HG02981 (cell line): ENCODE measurements at regions not wholly inside any gene's neighbourhood (a gene's known extent, or its start where the extent isn't known, plus 50 kb on each side); places are given as distances from the start of the nearest gene placed in this dataset.

ENCODE experiments used
- ATAC-seq: cut with Tn5 transposase; IDR thresholded peaks from one replicate; pipeline ENCODE4 v1.9.1; 2021; ENCODE audit warnings: mild to moderate bottlenecking, moderate library complexity; ENCODE audit not compliant: unreplicated experiment

DNA sequence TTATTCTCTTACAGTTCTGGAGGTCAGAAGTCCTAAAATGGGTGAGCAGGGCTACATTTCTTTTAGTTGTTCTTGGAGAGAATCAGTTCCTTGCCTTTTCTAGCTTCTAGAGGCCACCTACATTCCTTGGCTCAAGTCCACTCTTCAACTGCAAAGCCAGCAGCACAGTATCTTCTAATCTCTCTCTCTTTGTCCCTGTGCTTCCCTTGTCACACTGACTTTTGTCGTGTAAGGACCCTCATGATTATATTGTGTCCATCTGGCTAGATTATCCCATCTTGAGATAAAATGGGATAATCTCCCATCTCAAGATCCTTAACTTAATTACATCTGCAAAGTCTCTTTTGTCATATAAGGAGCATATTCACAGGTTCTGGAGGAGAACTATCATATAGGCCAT is 359.0 kb downstream of the ADRA2A start:
- no peak for ATAC-seq

DNA sequence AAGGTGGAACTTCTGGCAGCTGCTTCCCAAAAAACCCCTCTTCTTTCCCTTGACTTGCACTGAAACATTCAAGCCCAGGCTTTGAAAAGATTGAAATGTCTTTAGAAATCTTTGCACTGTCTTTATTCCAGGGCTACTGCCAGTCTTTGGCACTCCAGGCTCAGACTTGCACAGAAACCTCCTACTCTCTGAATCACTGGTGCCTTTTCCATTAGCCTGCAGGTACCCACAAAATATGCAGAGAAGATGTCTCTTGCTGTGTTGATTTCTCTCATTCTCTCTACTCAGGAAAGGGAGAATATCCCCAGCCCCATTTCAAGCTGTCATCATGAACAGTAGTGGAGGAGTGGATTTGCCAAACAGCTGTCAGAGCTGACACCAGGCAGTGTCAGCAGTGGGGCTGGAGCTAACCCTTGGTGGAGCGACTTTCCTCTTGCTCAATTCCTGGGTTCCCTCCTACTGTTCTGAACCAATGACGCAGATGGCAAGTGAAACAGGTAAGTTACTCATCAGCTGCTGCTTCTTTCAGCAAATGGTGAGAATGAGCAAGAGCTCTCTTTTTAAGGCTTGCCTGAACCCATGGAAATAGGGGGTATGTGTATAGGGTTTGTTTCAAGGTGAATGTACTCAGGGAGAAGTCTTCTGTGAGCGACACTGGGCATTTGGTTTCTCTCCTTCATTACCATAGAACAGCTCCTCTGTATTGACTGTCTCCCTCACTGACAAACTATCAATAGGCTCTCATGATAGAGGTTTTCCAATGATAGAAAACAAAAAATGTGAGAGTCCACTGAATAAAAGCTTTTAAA is 362.4 kb downstream of the ADRA2A start:
- ATAC-seq: no peak

DNA sequence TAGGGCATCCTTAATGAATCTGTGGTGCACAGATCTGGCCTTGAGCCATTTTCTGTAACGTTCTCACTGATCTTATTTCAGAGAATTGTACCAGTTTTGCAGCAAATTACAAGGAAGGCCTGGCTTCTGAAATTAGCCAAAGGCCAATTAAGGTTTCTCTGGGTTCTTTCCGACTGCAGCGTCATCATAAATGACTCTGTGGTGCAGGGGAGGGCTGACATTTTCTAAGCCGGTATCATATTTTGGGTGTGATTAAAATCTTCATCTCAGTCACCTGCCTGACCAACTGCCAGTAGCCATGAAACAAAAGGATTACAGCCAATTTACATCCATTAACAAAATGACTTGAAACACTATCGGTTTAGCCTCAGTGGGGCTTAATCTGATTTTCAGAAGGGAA is 363.7 kb downstream of the ADRA2A start:
- ATAC-seq: no peak

DNA sequence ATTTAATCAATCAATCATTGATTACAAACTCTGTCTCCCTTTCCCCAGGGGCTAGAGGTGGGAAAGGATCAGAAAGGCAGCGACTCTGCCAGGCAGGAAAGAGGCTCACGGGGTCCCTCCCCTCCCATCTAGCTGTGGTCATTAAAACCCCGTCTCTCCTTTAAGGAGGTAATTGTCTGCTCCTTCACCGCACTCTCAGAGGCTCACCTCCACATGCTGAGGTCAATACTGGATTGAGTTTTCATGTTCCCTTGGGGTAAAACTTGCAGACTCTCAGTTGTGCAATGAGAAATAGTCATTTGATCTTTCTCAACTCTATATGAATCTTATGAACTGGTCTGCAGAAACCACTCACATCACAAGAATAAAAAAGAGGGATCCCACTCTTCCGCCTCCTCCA is 368.8 kb downstream of the ADRA2A start:
- ATAC-seq: no peak

DNA sequence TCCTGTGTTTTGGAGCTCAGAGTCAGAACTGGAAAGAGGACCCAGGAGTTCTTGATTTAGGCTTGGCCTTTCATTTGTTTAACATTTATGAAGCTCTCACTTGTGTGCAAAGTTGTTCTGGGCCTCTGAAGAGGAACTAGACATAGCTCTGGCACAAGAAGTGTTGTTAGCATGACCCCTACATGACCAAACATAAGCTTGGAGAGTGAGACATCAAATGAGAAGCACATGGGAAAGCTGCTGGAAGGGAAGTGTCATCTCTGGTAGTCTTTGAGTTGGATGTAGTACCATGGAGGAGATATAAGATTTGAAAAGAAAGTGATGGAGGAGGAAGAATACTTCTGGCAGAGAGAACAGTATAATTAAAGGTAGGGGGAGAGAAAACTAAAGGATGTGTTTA is 370.1 kb downstream of the ADRA2A start:
- ATAC-seq: no peak

DNA sequence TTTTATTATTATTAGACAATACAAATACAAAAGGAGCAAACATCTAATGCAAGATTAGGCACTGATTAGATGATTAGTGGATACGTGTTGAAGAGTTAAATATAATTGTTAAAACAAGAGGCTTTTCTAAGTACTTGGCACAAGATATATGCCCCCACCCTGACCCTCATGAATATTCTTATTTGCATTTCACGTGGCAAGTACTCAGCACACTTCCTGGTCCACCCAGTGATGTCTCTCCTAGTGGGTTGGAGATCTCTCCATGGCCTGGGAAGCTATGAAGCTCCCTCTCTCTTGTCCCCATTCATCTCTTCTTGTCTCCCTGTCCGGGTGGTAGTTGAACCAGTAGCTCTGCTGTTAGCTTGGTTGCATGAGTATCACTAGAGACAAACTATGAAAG is 375.3 kb downstream of the ADRA2A start:
- ATAC-seq: no peak

DNA sequence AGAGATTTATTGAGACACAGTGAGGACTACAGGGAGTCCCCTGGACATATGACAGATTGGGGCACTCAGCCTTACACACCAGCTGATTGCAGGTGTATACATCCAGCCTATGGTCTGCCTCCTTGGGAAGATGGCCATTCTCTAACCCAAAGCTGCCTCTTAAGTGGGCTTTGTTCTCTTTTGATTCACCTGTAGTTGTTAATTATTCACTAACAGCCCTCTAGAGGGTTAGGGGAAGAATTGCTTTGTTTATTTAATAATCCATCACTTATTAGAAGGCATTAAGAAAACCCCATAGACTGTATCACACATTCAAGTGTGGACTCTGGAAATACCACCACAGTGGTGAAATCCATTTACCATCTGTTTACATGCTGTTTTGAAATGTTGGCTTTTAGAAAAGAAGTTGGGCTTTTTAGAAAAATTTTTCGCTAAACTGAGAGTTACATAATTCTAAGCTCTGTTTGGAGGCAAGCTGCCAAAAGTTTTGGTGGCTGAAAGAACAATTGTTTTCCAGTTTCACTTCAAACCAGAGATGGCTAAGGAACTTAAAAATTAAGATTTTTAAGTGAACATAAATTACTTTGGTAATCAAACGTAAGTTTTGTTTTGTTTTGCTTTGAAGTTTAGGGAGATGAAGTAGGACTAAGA is 379.1 kb downstream of the ADRA2A start:
- peak; percentile 62 for ATAC-seq

DNA sequence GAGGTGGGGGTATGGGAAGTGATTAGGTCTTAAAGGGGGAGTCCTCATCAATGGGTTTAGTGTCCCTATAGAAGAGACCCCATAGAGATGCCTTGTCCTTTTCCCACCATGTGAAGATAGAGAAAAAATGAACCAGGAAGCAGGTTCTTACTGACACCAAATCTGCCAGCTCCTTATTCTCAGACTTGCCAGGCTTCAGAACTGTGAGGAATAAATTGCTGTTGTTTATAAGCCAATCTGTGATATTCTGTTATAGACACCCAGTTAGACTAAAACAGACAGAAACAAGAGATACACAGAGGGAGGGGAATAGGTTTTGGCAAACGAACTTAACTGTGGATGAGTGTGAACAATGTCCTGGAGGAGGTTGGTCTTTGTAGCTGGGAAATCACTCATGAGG is 381.4 kb downstream of the ADRA2A start:
- ATAC-seq: no peak

DNA sequence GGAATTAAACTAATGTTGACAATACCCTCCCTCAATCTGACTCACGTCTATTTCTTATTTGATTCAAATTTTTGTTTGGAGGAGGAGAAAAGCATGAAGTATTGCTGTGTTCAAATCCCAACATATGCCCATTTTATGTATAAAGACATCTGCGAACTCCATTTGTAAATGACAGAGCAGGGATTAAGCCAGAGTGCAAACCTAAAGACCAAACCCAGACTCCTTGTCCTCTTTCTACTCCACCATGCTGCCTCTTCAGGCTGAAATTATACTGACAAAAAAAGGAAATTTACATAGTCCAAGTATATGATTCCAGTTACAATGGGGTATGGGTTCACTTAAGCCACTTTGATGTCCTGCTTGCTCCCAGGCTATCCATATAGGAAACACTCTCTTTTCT is 383.1 kb downstream of the ADRA2A start:
- ATAC-seq: no peak

DNA sequence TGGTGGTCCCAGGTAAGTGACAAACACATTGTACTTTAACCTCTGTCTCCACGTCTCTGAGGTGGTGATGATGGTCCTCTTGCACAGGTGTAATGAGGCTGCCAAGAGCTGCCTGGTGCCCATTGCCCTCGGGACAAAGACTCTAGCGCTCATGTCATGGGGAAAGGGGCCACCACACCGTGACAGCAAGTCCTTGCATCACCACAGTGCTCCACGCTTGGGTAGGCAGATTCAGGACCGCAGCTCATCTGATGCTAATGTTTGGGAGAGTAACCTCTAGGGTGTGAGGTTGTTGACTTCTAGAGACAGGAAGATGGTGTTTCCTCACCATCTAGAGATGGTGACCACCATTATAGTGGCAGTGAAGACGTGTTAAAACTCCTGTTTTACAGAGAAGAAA is 395.6 kb downstream of the ADRA2A start:
- no peak for ATAC-seq

DNA sequence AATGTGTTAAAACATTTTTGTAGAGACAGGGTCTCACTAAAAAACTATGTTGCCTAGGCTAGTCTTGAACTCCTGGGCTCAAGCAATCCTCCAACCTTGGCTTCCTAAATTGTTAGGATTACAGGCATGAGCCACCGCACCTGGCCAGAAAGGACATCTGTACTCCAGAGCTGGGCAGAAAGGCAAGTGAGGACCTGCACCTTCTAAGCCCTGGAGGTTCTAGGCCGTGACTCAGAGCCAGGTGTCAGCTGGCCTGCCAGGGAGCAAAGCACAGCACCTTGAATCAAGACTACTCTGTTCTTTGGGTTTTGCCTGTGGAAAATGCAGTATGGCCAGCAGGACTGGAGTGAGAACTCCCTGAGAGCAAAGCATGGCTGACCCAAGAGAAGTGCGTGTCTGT is 396.5 kb downstream of the ADRA2A start:
- ATAC-seq: no peak

DNA sequence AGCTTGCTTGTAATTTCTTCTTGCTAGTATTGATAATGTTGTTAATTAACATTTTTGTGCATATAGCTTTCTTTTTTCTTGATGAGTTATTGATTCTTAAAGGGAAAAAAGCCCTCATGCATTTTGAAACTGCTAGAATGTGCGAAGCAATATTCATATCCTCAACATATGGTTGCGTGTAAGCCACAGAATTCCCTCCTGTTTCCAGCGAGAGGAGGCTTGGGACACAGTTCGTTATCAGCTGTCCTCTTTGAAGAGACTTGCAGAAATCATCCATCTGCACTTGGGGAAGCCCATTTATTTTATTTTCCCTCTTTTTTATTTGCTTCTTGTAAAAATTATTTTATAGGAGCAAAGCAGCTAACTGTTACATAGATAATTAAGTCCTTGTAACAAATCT is 398.0 kb downstream of the ADRA2A start:
- no peak for ATAC-seq

DNA sequence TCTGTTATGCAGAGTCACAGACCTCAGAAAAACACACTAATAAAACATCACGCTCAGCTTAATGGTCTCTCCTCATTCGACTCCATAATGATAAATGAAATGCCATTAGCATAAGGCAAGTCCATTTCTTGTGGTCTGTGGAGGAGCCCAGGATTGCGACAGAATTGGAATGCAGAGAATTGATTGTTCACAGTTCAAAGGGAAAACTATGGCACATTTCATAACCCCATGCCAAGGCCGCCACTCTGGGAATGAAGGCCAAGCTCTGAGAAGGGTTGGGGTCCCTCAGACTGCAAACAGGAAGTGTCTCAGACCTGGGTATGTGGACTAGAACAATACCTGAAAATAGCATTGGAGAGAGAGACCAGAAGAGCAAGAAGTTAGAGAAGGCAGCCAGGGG is 398.9 kb downstream of the ADRA2A start:
- no peak for ATAC-seq

DNA sequence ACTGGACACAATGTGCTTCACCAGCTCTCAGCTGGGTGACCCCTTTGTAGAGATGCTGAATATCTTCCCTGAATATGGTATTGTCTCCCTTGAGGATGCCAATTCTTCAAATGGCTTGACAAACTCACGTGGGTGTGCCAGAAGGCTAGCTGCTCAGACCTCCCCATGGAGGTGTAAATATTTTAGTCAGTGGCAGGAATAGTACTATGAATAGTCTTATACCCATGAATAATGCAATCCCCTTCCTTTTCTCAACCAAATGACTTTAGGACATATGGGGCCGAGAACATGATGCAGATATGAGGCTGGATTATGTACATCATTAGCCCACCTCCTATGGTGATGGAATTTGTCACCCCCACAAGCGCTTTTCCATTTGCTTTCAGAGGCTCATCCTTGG is 401.8 kb downstream of the ADRA2A start:
- ATAC-seq: no peak

DNA sequence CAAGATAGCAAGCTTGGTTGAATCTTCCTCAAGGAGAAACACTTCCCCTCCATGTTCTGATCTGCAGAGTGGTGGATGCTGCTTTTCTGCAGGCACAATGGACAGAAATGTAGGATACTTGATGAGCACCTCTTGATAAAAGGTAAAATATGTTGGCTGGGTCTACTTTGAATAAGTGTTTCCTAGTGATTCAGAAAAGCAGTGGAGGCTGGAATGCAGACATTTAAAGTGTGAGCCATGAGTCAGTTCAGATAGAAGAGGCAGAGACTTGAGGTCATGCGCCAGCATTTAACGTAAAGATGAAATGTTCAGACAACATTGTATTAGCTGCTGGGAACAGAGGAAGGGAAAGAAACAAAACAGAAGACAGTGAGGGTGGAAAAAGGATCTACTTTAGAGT is 403.1 kb downstream of the ADRA2A start:
- ATAC-seq: no peak

DNA sequence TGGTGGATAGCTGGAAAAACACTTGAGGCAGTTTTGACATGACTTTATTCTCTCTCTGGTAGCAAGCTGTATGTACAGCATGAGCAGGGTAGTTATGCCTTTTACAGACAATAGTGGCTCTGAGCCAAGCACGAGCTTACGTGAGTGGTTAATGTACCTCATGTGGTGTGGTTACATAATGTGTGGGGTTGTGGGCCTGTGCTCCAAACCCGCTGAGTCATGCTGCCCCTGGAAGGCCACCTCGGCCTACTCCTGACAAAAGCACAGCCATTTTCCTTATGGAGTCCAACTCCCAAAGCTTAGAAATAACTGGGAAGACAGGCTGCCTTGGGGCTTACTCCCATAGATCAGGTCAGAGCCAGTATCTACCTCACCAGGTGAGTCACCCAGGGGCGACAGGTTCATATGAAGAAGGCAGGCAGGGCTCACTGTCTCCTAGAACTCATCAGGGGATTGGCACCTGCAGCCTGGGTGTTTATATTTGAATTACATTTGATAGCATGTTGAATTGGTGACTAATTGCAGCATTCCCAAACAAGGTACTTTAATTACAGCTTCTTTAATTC is 404.5 kb downstream of the ADRA2A start:
- no peak for ATAC-seq

DNA sequence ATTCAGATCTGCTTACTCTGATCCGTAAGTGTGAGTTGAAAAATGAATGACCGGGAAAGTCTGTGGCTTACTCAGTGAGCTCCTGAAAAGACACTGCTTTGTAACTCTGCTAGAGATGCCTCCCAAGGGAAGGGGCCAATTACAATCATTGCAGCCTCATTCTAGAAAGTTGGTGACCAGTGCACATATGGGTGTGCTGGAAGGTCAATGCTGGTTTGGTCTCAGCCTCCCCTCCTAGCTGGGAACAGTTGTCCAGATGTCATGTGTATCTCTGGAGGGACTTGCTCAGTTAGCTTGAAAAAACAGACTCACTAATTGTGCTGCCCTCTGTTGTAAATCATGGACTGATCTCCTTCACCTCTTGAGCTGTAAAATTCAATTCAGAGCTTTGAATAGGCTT is 405.0 kb downstream of the ADRA2A start:
- ATAC-seq: no peak

DNA sequence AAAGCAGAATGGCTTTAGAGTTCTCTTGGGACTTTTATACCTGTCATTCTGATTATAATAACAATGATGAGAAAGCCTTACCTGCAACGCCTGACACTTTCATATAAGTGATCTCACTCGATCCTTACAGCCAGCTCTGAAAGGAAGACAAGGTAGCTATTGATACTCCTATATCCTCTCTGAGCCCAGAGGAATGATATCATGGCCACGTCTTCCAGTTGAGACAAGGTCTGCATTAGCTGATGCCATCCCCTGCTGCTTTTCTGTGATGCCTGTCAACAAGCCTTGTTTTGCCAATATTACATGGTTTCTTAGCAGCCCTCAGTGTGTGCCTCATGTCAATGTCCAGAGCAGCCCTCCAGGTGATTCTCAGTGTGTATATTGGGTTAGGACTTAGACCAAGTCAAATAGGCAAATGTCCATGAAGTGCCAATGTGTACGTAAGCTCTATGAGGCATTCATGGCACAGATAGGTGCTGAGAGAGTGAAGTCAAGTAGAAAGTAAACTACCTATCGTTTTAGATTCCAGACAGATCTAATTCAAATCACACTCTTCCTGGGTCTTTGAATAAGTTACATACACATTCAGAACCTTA is 405.9 kb downstream of the ADRA2A start:
- ATAC-seq: no peak

DNA sequence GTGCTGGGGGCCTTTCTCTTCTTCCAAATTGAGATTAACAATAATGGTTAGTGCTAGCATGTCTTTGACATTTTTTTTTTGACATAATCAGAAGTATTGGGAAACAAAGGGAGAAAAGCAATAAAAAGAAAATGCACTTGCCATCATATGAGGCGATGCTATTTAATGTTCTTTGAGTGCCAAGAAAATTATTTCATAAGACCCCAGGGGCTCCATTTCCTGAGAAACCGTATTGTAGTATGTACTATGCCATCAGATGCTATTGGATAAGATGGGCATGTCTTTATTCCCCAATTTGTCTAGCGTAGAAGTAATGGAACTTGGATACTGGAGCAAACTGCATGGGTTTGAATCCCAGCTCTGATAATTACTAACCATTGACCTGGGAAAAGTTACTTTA is 408.9 kb downstream of the ADRA2A start:
- no peak for ATAC-seq

DNA sequence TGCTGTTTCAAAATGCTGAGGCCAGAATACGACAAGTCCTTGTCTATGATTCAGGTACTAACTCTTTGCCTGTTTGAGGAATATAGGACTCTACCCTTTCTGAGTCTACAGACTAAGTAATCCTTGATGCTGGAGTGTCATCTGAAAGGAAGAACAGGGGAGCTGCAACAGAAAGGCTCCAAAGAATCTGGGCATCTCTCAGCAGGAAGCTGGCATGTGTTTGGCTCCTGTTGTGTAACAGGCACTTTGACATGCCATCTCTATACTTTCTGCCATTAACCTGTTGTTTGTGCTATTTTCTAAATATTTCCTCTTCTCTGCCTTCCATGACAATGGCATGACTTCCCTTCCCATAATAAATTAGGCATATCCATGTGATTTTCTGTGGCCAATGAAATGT is 409.5 kb downstream of the ADRA2A start:
- no peak for ATAC-seq

DNA sequence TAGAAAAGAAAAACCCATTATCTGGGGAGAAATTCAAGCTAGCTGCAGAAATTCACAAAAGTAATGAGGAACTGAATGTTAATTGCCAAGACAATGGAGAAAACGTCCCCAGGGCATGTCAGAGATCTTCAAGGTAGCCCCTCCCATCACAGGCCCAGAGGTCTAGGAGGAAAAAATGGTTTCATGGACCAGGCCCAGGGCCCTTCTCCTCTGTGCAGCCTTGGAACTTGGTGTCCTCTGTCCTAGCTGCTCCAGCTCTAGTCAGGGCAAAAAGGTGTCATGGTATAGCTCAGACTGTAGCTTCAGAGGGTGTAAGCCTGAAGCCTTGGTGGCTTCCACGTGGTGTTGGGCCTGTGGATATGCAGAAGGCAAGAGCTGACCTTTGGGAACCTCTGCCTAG is 411.8 kb downstream of the ADRA2A start:
- no peak for ATAC-seq

DNA sequence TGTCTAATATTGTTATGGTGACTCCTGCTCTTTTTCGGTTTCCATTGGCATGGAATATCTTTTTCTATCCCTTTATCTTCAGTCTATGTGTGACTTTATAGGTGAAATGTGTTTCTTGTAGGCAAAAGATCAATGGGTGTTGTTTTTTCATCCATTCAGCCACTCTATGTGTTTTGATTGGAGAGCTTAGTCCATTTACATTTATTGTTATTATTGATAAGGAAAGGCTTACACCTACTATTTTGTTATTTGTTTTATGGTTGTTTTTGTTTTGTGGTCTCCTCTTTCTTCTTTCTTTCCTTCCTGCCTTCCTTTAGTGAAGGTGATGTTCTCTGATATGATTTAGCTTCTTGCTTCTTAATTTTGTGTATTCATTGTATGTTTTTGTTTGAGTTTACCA is 414.3 kb downstream of the ADRA2A start:
- ATAC-seq: no peak
